Effector CD8-positive, alpha-beta T cell (primary cell): ENCODE measurements at regions not wholly inside any gene's neighbourhood (a gene's known extent, or its start where the extent isn't known, plus 50 kb on each side); places are given as distances from the start of the nearest gene placed in this dataset.

Source experiments
- DNase-seq: peaks from one replicate; lab custom pipeline; 2025; lab: John Stamatoyannopoulos, UW

- DNase-seq = no peak
Observed at GRCh38 chr15:97317163-97317562, 643.3 kb upstream of the ARRDC4 start.

GRCh38 chr15:97319291-97319690, 641.2 kb upstream of the ARRDC4 start:
- no peak for DNase-seq

- DNase-seq = no peak
Observed at GRCh38 chr15:97346221-97346620, 614.3 kb upstream of the ARRDC4 start.

GRCh38 chr15:97350813-97351212, 609.7 kb upstream of the ARRDC4 start:
- no peak for DNase-seq

GRCh38 chr15:97383516-97383915, 577.0 kb upstream of the ARRDC4 start:
- DNase-seq = no peak

- no peak for DNase-seq
Observed at GRCh38 chr15:97386940-97387339, 573.6 kb upstream of the ARRDC4 start.

- no peak for DNase-seq
Observed at GRCh38 chr15:97401195-97401594, 559.3 kb upstream of the ARRDC4 start.

GRCh38 chr15:97401970-97402369, 558.5 kb upstream of the ARRDC4 start:
- DNase-seq = no peak

GRCh38 chr15:97406841-97407240, 553.7 kb upstream of the ARRDC4 start:
- DNase-seq = no peak

- no peak for DNase-seq
Observed at GRCh38 chr15:97410897-97411575, 549.5 kb upstream of the ARRDC4 start.

- no peak for DNase-seq
Observed at GRCh38 chr15:97420130-97420529, 540.4 kb upstream of the ARRDC4 start.

- DNase-seq = no peak
Observed at GRCh38 chr15:97425596-97425995, 534.9 kb upstream of the ARRDC4 start.

GRCh38 chr15:97443101-97443500, 517.4 kb upstream of the ARRDC4 start:
- no peak for DNase-seq

GRCh38 chr15:97446138-97446537, 514.4 kb upstream of the ARRDC4 start:
- DNase-seq = no peak

- no peak for DNase-seq
Observed at GRCh38 chr15:97456521-97457202, 503.8 kb upstream of the ARRDC4 start.

- no peak for DNase-seq
Observed at GRCh38 chr15:97457203-97457847, 503.2 kb upstream of the ARRDC4 start.

GRCh38 chr15:97459771-97460170, 500.7 kb upstream of the ARRDC4 start:
- DNase-seq = no peak

GRCh38 chr15:97461226-97461625, 499.3 kb upstream of the ARRDC4 start:
- DNase-seq = no peak

- DNase-seq = no peak
Observed at GRCh38 chr15:97463696-97464095, 496.8 kb upstream of the ARRDC4 start.

- no peak for DNase-seq
Observed at GRCh38 chr15:97470417-97470816, 490.1 kb upstream of the ARRDC4 start.

GRCh38 chr15:97473627-97474026, 486.9 kb upstream of the ARRDC4 start:
- DNase-seq = no peak

GRCh38 chr15:97479957-97480356, 480.5 kb upstream of the ARRDC4 start:
- no peak for DNase-seq

- DNase-seq = no peak
Observed at GRCh38 chr15:97482521-97482920, 478.0 kb upstream of the ARRDC4 start.
